ENCODE measurements at regions not wholly inside any gene's neighbourhood (a gene's known extent, or its start where the extent isn't known, plus 50 kb on each side); places are given as distances from the start of the nearest gene placed in this dataset.

DNA sequence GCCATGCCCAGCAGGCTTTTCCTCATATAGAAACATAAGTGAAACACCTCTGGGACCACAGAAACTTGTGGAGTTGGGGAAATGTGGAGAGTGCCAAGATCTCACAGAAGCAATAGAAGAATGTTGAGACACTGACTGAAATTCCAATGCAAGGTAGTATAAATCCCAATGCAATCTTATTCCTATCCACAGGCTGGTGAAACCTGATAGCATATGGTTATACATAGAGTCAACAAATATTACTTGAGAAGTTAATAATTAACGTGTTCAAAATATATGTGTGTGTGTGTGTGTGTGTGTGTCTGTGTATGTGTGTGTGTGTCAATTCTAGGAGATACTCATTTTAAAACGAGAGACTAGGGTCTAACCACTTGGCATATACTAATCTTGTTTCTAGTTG lies 776.8 kb upstream of the ACVR2A start:
- no peak for DNase-seq (ENCODE audit: low spot score)

GRCh38 chr2:147067136-147067535 lies 777.7 kb upstream of the ACVR2A start:
- DNase-seq (ENCODE audit: low spot score), result no peak

DNA sequence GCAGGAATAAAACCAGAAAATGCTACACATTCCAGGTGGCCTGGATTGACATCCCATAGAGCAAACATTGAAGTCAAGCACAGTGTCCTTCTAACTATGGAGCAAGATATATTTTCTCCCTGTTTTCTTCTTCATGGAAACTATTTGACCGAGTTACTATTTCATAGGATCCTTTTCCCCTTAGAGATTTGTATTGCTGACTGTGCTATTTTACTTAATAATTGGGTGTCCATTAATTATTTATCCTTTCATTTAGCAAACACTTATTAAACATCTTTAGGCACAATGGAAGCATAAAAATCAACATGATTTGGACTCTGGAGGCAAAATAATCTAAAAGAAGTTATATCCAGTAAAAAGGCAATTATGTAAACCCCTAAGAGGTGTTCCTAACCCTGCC lies 782.8 kb upstream of the ACVR2A start:
- DNase-seq (ENCODE audit: low spot score), result no peak

DNA sequence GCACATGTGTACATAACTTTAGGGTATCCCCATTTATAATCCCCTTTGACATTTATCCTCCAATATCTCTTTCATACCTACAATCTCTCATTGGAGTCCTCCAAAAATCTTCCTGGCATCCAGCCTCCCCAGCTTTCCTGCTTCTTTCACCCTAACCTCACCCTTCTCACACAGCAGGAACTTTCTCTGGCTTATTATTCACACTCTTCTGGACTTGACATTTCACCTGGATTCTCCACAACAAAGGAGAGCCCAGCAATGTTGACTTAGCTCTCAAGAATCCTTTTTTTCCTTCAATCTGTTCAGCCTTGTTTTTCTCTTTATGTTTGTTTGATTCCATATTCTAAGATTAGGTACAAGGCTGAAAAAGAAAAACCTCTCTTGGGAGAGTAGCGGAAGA lies 783.6 kb upstream of the ACVR2A start:
- DNase-seq (ENCODE audit: low spot score), result no peak

GRCh38 chr2:147057892-147058490 lies 786.8 kb upstream of the ACVR2A start:
- DNase-seq (ENCODE audit: low spot score), result no peak

DNA sequence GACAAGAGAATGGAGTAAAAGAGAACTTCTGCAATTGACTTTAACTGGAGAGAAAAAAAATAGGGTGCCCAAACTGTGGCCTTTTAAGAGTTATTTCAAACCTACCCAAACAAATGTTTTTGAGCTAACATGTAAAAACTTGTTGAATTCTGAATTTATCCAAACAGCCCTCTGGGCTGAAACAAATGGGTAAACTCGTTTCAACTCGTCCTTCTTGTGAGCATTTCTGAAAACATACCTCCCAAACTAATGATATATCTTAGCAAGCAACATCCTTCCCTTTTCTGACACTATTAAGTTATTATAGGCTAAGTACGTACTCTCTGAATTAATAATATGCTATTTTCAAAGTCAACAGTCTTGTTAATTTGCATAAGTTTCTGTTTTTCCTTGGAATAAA lies 793.0 kb upstream of the ACVR2A start:
- DNase-seq (ENCODE audit: low spot score), result no peak

DNA sequence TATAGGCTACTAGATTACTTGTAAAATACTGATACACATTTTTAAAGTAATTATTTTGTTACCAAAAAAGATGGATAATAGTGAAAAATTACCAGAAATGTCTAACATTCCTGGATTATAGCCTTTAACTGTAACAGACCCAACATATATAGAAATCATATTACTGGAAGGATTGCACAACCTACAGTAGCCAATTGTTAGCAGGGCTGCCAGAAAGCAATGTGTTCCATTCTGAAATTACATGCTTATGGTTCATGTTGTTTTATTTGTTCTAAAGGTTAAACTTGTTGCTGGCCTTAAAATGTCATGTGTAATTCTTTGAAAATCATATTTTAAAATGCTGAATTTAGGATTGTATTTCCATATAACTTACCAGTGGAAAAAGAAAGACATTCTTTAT lies 793.6 kb upstream of the ACVR2A start:
- DNase-seq (ENCODE audit: low spot score), result no peak

DNA sequence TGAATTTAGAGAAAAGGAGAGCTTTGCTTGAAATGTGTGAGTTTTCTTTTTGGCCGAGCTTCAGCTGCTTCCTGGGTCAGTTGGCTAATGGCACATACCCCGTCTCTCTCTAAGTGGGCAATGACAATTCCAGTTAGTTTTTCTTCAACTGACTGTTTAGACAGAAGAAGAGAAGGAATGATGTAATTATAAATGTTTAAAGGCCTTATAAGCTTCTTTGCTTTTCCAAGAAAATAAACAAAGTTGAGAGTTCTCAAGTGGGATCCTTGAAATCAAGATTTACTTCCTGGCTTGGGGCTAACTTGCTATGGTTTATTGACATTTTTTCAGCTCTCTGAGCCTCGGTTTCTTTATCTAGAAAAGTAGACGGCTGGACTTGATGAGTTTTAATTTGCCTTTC lies 794.9 kb upstream of the ACVR2A start:
- DNase-seq (ENCODE audit: low spot score), result no peak

GRCh38 chr2:147046473-147046872 lies 798.4 kb upstream of the ACVR2A start:
- DNase-seq (ENCODE audit: low spot score), result no peak

GRCh38 chr2:147045113-147045512 lies 799.7 kb upstream of the ACVR2A start:
- no peak for DNase-seq (ENCODE audit: low spot score)

- DNase-seq (ENCODE audit: low spot score), result no peak
These were observed 803.7 kb upstream of the ACVR2A start for GRCh38 chr2:147041121-147041494.

- DNase-seq (ENCODE audit: low spot score), result no peak
These were observed 804.3 kb upstream of the ACVR2A start for GRCh38 chr2:147040298-147041120.

GRCh38 chr2:147037048-147037447 lies 807.8 kb upstream of the ACVR2A start:
- no peak for DNase-seq (ENCODE audit: low spot score)

DNA sequence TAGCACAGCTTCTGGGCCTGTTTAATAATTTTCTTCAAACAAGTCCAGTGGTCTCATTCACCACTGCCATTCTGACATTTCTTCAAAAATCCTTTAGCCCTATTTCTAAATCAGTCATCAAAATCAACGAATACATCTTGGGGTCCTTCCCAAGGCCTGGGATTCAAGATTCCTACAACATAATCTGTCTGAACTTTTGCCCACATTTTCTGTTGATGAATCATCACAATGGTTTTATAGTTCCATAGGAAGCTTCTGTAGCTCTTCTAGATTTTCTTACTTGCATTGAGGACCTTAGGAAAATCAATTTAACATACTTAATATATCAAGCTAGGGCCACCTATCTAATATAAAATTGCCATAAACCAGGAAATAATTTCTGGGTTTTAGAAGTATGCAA lies 811.8 kb upstream of the ACVR2A start:
- no peak for DNase-seq (ENCODE audit: low spot score)

DNA sequence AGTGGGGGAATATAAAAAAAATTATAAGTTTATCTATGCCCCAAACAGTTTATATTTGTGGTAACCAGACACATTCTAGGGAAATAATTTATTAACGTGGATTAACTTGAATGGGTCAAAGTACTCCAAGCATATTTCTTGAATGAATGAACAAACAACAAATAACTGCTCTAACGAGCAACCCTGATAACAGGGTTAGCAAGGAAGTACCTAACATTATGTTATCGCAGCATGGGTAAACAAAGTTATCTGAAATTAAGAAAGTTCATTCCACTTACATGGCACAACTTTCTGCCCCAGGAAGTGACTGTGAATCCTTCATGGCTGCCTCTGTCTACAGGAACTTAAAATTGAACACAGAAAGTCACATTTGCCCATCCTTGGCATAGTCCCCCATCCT lies 812.9 kb upstream of the ACVR2A start:
- no peak for DNase-seq (ENCODE audit: low spot score)

- no peak for DNase-seq (ENCODE audit: low spot score)
These were observed 813.7 kb upstream of the ACVR2A start for GRCh38 chr2:147030966-147031720.

DNA sequence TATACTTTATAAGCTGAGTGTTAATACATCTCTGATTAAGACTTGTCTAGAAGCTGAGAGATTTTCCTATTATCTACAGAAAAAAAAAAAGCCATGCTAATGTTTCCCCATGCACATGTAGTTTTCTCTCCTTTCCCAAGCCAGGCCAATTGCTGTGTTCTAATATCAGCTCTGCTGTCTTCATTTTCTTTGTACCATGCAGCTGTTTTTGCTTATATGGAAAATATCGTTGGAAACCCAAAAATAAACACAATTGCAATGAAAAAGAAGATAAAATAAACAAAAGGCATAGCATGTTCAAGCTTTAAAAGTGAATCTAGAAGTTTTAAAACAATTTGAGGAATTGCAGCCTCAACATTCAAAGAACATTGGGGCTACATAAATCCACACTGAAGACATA lies 817.4 kb upstream of the ACVR2A start:
- no peak for DNase-seq (ENCODE audit: low spot score)

DNA sequence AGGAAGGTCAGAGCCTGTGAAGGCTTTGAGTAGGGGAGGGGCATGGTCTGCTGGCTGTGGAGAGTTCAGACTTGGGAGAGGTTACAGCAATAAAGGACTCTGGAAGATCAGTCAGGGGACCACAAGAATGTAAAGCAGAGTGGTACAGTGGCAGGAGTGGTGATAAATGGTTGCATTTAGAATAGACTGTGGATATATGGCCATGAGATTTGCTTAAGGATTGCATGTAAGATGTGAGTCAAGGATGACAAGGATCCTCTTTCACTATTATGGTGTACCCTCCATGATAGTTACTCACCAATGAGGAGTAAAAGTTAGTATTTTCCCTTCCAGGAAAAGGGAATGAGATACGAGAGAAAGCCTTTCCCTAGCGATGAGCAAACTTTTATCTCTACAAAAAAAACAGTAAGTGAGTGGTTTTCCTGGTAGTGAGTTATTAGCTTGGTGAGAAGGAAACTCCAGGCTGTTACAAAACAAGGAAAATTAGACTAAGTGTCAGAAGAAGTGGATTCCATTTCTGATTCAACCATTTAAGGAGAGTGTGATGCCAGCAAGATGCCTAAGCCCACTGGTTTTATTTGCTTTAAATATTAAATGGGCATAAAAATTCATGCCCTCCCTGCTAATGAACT lies 818.0 kb upstream of the ACVR2A start:
- no peak for DNase-seq (ENCODE audit: low spot score)

DNA sequence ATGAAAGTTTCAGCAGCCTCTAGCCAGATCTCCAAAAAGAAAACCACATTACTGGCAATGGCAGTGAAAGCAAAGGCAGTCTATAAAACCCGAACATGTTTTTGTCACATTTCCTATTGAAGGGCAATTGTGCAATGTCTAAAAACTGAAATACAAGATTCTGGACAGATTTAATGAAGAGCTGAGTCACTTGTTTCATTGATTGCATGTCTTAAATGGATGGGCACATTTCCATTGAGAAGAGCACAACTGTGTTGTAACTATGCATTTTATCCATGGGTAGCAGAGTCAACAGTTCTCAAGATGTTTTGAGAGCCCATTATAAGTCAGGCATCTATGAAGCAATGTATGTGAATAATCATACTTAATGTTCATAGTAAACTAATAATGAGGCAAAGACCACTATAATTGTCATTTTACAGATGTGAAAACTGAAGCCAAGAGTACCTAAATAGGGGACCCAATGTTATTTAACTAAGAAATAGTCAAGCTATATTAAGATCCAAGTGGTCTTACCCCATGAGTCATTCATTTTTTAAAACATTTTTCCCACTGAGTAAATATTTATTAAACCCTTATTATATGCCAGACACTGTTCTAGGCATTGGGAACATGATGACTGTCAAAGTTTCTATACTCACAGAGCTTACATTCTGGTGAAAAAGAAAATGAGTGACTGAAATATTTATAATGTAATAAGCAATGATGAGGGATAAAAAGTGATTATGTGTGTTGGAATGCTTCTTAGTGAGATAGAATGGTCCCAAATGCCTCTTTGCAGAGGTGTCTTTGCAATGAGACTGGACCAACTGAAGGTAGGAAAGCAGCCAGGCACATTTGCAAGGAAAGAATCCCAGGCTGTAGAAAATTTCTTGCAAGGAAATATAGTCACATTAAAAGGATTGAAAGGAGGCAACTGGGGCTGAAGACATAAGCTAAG lies 818.9 kb upstream of the ACVR2A start:
- no peak for DNase-seq (ENCODE audit: low spot score)

DNA sequence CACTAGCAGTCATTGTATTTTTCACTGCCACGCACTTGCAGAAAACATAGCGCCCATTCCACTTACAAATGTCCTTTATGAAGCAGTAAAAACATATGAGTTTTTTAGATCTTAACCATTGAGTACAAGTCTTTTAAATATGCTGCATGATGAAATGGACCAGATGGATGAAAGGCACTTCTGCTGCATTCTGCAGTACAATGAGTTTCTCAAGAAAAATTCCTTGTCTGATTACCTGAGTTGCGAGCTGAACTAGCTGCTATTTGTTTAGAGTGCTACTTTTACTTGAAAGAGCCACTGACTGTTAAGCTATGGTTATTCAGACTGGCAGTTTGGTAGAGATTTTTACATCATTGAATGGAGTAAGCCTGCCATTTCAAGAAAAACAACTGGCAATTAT lies 825.5 kb upstream of the ACVR2A start:
- DNase-seq (ENCODE audit: low spot score), result no peak

- no peak for DNase-seq (ENCODE audit: low spot score)
These were observed 826.7 kb upstream of the ACVR2A start for GRCh38 chr2:147017951-147018645.
